Lung (tissue), 11 donors: ENCODE measurements at regions not wholly inside any gene's neighbourhood (a gene's known extent, or its start where the extent isn't known, plus 50 kb on each side); places are given as distances from the start of the nearest gene placed in this dataset.

Experiments used
- ATAC-seq: fragments of 200-7000 bp; cut with Tn5 transposase; one replicate; pipeline ENCODE4 v1.9.1; 2020; ENCODE audit warnings: moderate number of reproducible peaks; ENCODE audit not compliant: insufficient read depth, low FRiP score
- DNase-seq, 3 donors: peaks; one replicate each; pipeline ENCODE4 v3.0.0-alpha.2; 2013 to 2017
- H3K27ac ChIP-seq, 2 donors: one replicate each; pipeline ENCODE4 v1.5.1; 2013; ENCODE audit warnings: mild to moderate bottlenecking in 2 of 2, moderate library complexity in 2 of 2, control low read depth in 1 of 2, inconsistent platforms in 1 of 2, low read depth in 1 of 2, low read length in 1 of 2
- H3K27me3 ChIP-seq, 3 donors: one replicate each; pipeline ENCODE4 v1.5.1; 2013; ENCODE audit warnings: low read length in 2 of 3; ENCODE audit not compliant: control insufficient read depth in 3 of 3, insufficient read depth in 3 of 3
- H3K36me3 ChIP-seq, 4 donors: one replicate each; pipeline ENCODE4 v1.5.1; 2013; ENCODE audit warnings: low read length in 4 of 4, mild to moderate bottlenecking in 1 of 4, moderate library complexity in 1 of 4; ENCODE audit not compliant: control insufficient read depth in 4 of 4, insufficient read depth in 4 of 4
- H3K4me1 ChIP-seq, 5 donors: one replicate each; pipeline ENCODE4 v1.5.1; 2013; ENCODE audit warnings: low read length in 5 of 5, mild to moderate bottlenecking in 2 of 5, moderate library complexity in 1 of 5; ENCODE audit not compliant: control insufficient read depth in 5 of 5, insufficient read depth in 5 of 5
- H3K4me3 ChIP-seq: one replicate; pipeline ENCODE4 v1.5.1; 2013; ENCODE audit warnings: mild to moderate bottlenecking, control low read depth, moderate library complexity
- H3K9ac ChIP-seq, 2 donors: one replicate each; pipeline ENCODE4 v1.5.1; 2013; ENCODE audit warnings: low read length in 2 of 2, control low read depth in 1 of 2; ENCODE audit not compliant: insufficient read depth in 1 of 2
- H3K9me3 ChIP-seq, 4 donors: one replicate each; pipeline ENCODE4 v1.5.1; 2013; ENCODE audit warnings: low read length in 3 of 4, mild to moderate bottlenecking in 1 of 4, moderate library complexity in 1 of 4; ENCODE audit not compliant: control insufficient read depth in 4 of 4, insufficient read depth in 3 of 4
- WGBS, 2 donors: extraction: QIAGEN DNeasy Blood & Tissue Kit; methylation state at CpG; one replicate each; pipeline ENCODE4 v1.1.7; 2013; 5-methylcytosine and 5-hydroxymethylcytosine counted together
- TF ChIP-seq, protein P1 (sequence below): IDR thresholded peaks from 2 replicates; pipeline ENCODE4 v1.5.1; 2012; ENCODE audit warnings: mild to moderate bottlenecking; ENCODE audit errors: control extremely low read depth, extremely low read depth
- donor health status: control.
- donor health status: control.
- donor health status: Bipolar disorder and iron deficiency.
- donor health status: healthy.
- donor health status: DM: yes; HTN: yes; CAD: no.

DNA sequence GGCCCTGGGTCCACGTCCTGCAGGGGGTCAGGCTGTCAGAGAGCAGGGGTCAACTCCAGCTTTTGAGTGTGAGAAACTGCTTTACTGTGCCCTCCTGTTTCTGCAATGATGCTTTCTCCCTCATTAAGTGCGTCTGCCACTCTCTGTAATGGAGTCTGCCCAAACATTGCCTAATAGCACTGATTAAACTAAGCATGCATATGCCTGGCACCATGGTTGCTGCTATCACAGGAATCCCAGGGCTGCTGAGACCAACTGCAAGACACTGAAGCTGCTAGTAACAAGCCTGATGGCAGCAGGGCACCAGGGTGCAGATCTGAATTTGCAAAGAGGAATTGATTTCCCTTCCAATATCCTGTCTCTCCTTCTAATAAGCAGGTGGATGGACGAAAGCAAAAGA, 125.3 kb downstream of the SLC24A2 start:
- TF ChIP-seq, protein P1, sequence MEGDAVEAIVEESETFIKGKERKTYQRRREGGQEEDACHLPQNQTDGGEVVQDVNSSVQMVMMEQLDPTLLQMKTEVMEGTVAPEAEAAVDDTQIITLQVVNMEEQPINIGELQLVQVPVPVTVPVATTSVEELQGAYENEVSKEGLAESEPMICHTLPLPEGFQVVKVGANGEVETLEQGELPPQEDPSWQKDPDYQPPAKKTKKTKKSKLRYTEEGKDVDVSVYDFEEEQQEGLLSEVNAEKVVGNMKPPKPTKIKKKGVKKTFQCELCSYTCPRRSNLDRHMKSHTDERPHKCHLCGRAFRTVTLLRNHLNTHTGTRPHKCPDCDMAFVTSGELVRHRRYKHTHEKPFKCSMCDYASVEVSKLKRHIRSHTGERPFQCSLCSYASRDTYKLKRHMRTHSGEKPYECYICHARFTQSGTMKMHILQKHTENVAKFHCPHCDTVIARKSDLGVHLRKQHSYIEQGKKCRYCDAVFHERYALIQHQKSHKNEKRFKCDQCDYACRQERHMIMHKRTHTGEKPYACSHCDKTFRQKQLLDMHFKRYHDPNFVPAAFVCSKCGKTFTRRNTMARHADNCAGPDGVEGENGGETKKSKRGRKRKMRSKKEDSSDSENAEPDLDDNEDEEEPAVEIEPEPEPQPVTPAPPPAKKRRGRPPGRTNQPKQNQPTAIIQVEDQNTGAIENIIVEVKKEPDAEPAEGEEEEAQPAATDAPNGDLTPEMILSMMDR = no peak
- Histone ChIP-seq H3K36me3 (no peaks in the 10 kb centered on the region), H3K27ac (no peak overlapping the region), H3K9ac (no peak overlapping the region), H3K4me1 (no peaks in the 10 kb centered on the region), H3K4me3 (no peak overlapping the region), H3K27me3 (no peaks in the 10 kb centered on the region), H3K9me3 (no peaks in the 10 kb centered on the region)
- 62 to 76% methylated on average over 3 of the region's 3 CpGs for WGBS, 2 donors
- no peak for ATAC-seq
- no peak for DNase-seq

- no peak for DNase-seq
- Histone ChIP-seq H3K27me3 (no peaks in the 10 kb centered on the region), H3K4me1 (no peaks in the 10 kb centered on the region), H3K27ac (no peak overlapping the region), H3K9me3 (no peaks in the 10 kb centered on the region), H3K36me3 (no peaks in the 10 kb centered on the region), H3K4me3 (no peak overlapping the region), H3K9ac (no peak overlapping the region)
- 84 to 91% methylated on average over 6 of the region's 6 CpGs for WGBS, 2 donors
- ATAC-seq = no peak
- TF ChIP-seq, protein P1 = no peak
These were observed 126.6 kb downstream of the SLC24A2 start for GRCh38 chr9:19662213-19662612.

GRCh38 chr9:19660019-19660418, 128.8 kb downstream of the SLC24A2 start:
- H3K9ac ChIP-seq = no peak overlapping the region
- TF ChIP-seq, protein P1 = no peak
- ATAC-seq = no peak

DNA sequence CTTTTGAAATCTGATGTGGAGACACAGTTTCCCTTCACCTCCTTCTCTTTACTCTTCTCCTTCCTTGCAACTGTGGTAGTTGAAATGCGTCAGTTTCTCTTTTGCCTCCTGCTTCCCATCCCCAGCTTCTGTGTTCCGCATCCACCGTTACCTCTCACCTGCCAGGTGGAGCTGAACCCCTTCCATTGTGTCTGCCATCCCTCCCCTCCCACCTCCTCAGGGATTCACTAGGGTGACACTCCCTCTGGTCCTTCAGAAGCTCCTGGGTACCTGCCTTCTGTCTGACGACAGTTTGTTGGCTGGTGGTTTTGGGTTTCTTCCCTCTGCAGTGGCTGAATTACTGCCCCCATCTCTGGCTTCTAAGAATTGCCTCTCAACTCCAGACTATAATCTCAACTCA, 132.1 kb downstream of the SLC24A2 start:
- no peaks in the 10 kb centered on the region for H3K27me3 ChIP-seq
- DNase-seq (no peak), ATAC-seq (no peak)
- no peak overlapping the region for H3K27ac ChIP-seq
- H3K36me3 ChIP-seq = no peaks in the 10 kb centered on the region
- TF ChIP-seq, protein P1 = no peak
- no peak overlapping the region for H3K9ac ChIP-seq
- H3K4me1 ChIP-seq = no peaks in the 10 kb centered on the region
- 77 to 79% methylated on average over 4 of the region's 4 CpGs for WGBS, 2 donors
- no peak overlapping the region for H3K4me3 ChIP-seq
- H3K9me3 ChIP-seq = no peaks in the 10 kb centered on the region

More at GRCh38 chr9:19660019-19660418, 128.8 kb downstream of the SLC24A2 start:
- WGBS, 2 donors = 32 to 61% methylated on average over 6 of the region's 6 CpGs
- no peak overlapping the region for H3K27ac ChIP-seq
- H3K4me3 ChIP-seq = no peak overlapping the region
- H3K4me1 ChIP-seq = no peaks in the 10 kb centered on the region
- H3K36me3 ChIP-seq = no peaks in the 10 kb centered on the region
- DNase-seq = peak in 1 of 3 donors; percentile 7
- H3K27me3 ChIP-seq = no peaks in the 10 kb centered on the region
- no peaks in the 10 kb centered on the region for H3K9me3 ChIP-seq
